ENCODE measurements at regions not wholly inside any gene's neighbourhood (a gene's known extent, or its start where the extent isn't known, plus 50 kb on each side); places are given as distances from the start of the nearest gene placed in this dataset.

DNA sequence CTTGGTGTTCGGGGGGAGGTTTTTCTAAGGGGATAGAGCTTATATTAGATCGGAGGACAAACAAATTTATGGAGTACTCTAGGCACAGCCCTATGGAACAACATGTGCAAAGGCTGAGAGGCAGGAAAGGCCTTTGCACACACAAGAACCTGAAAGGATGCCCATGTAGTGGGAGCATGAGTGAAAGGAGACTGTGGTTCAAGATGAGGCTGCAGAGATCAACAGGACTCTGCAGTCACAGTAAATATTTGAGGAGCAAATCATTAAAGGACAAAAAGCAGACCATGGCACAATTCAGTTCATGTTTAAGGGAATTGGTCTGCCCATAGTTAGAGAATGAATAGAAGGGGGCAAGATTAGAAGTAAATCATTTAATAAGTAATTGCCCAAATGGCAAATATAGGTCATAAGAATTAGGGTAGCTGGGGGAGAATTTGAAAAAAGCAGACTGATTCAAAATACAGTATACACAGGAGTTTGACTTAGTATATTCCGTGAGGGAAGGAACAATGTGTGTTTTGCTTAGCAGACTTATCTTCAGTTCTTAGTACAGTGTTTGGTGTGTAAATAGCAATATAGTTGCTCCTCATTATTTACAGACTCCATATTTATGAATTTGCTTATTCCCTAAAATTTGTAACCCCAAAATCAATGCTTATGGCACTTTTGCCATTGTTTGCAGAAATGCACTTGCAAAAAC is 268.1 kb downstream of the SEC16B start:
- no peaks in the 10 kb centered on the region for H4K20me1 ChIP-seq (ENCODE audit: low read length)
- CTCF ChIA-PET, result no interaction called here
- H3K9me3 ChIP-seq (ENCODE audit: low read length), result no peaks in the 10 kb centered on the region
- no peak overlapping the region for H3K4me2 ChIP-seq (ENCODE audit: low read length)
- no peak overlapping the region for H3K9ac ChIP-seq (ENCODE audit: low read length)
- no peaks in the 10 kb centered on the region for H3F3A ChIP-seq (ENCODE audit: low read length, unreplicated experiment)
- no peak overlapping the region for H2AFZ ChIP-seq (ENCODE audit: low read length)
- ATAC-seq (no peak), DNase-seq (no peak)
- H3K27me3 ChIP-seq (ENCODE audit: low read length), result no peaks in the 10 kb centered on the region
- TF ChIP-seq EZH2 (IDR thresholded peaks at IDR 0.05; ENCODE audit: low read length, unreplicated experiment), result no peak
- TF ChIP-seq, protein P1, sequence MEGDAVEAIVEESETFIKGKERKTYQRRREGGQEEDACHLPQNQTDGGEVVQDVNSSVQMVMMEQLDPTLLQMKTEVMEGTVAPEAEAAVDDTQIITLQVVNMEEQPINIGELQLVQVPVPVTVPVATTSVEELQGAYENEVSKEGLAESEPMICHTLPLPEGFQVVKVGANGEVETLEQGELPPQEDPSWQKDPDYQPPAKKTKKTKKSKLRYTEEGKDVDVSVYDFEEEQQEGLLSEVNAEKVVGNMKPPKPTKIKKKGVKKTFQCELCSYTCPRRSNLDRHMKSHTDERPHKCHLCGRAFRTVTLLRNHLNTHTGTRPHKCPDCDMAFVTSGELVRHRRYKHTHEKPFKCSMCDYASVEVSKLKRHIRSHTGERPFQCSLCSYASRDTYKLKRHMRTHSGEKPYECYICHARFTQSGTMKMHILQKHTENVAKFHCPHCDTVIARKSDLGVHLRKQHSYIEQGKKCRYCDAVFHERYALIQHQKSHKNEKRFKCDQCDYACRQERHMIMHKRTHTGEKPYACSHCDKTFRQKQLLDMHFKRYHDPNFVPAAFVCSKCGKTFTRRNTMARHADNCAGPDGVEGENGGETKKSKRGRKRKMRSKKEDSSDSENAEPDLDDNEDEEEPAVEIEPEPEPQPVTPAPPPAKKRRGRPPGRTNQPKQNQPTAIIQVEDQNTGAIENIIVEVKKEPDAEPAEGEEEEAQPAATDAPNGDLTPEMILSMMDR (conservative IDR thresholded peaks at IDR 0.05; ENCODE audit: low read depth, low read length), result no peak
- TF ChIP-seq EZH2phosphoT487 (IDR thresholded peaks at IDR 0.05; ENCODE audit: borderline replicate concordance, low read length), result no peak
- no peak overlapping the region for H3K4me3 ChIP-seq (ENCODE audit: low read length)
- H3K27ac ChIP-seq (ENCODE audit: low read length), result no peak overlapping the region
- no TSS peak for BruUV-seq (replicated peaks)
- no peaks in the 10 kb centered on the region for H3K4me1 ChIP-seq (ENCODE audit: insufficient read depth, low read length)
- intact Hi-C loops (cut with micrococcal nuclease), result no loop called here
- H3K36me3 ChIP-seq (ENCODE audit: low read depth, low read length), result no peaks in the 10 kb centered on the region
- no peaks in the 10 kb centered on the region for H3K79me2 ChIP-seq (ENCODE audit: low read length)
- POLR2A ChIA-PET (ENCODE audit: unreplicated experiment), result no interaction called here
- H3K9me2 ChIP-seq (replicated peaks; ENCODE audit: low read length), result no peaks in the 10 kb centered on the region

DNA sequence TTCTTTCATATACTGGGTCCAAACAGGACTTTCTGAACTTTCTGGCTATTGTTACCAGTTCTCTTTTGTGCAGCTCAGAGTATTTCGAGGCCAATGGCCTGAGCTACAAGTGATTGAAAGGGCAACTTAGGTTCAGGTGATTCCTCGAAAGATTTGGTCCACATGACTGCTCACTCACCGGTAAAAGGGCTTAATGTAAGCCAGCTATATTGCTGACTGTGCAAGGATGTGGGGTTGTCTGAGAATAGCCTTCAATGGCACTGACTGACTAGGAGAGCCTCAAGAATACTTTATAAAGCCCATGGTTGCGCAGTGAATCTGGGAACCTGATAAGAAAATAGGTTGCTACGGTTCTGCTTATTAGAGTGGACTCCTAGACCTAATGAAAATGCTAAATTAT is 269.0 kb downstream of the SEC16B start:
- no peaks in the 10 kb centered on the region for H3K36me3 ChIP-seq (ENCODE audit: low read depth, low read length)
- H3K9ac ChIP-seq (ENCODE audit: low read length), result no peak overlapping the region
- TF ChIP-seq EZH2 (IDR thresholded peaks at IDR 0.05; ENCODE audit: low read length, unreplicated experiment) (no peak), EZH2phosphoT487 (IDR thresholded peaks at IDR 0.05; ENCODE audit: borderline replicate concordance, low read length) (no peak)
- TF ChIP-seq, protein P1 (conservative IDR thresholded peaks at IDR 0.05; ENCODE audit: low read depth, low read length), result no peak
- H3K27me3 ChIP-seq (ENCODE audit: low read length), result no peaks in the 10 kb centered on the region
- no peak overlapping the region for H3K27ac ChIP-seq (ENCODE audit: low read length)
- DNase-seq (no peak), ATAC-seq (no peak)
- no peak overlapping the region for H3K4me3 ChIP-seq (ENCODE audit: low read length)
- H4K20me1 ChIP-seq (ENCODE audit: low read length), result no peaks in the 10 kb centered on the region
- no peaks in the 10 kb centered on the region for H3F3A ChIP-seq (ENCODE audit: low read length, unreplicated experiment)
- no peaks in the 10 kb centered on the region for H3K9me3 ChIP-seq (ENCODE audit: low read length)
- no peaks in the 10 kb centered on the region for H3K79me2 ChIP-seq (ENCODE audit: low read length)
- no TSS peak for BruUV-seq (replicated peaks)
- H3K4me2 ChIP-seq (ENCODE audit: low read length), result no peak overlapping the region
- CTCF ChIA-PET, result no interaction called here
- POLR2A ChIA-PET (ENCODE audit: unreplicated experiment), result no interaction called here
- H3K4me1 ChIP-seq (ENCODE audit: insufficient read depth, low read length), result no peaks in the 10 kb centered on the region
- intact Hi-C loops (cut with micrococcal nuclease), result no loop called here
- no peaks in the 10 kb centered on the region for H3K9me2 ChIP-seq (replicated peaks; ENCODE audit: low read length)
- H2AFZ ChIP-seq (ENCODE audit: low read length), result no peak overlapping the region

DNA sequence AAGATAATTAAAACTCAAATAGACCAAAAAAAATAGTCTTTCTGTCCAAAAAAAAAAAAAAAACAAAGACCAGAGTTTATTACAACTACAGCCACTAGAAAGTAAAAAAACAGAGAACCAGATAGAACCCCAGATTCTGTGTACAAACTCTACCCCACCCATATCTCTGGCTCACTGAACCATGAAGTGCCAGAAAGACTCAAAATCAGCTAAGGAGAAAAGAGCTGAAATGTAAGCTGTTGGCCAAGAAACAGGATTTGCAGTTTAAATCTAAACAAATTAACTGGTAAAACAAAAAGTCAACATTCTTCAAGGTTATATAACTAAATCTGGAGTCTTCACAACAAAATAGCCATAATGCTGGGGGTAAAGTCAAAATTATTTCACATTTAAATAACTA is 278.9 kb downstream of the SEC16B start:
- Histone ChIP-seq H2AFZ (ENCODE audit: low read length) (no peak overlapping the region), H3K79me2 (ENCODE audit: low read length) (no peaks in the 10 kb centered on the region), H3K36me3 (ENCODE audit: low read depth, low read length) (no peaks in the 10 kb centered on the region), H3K9ac (ENCODE audit: low read length) (no peak overlapping the region), H3K4me1 (ENCODE audit: insufficient read depth, low read length) (no peaks in the 10 kb centered on the region), H3K27me3 (ENCODE audit: low read length) (no peaks in the 10 kb centered on the region), H3K9me3 (ENCODE audit: low read length) (no peaks in the 10 kb centered on the region), H3K4me3 (ENCODE audit: low read length) (no peak overlapping the region), H3K4me2 (ENCODE audit: low read length) (no peak overlapping the region), H3K9me2 (replicated peaks; ENCODE audit: low read length) (no peaks in the 10 kb centered on the region), H4K20me1 (ENCODE audit: low read length) (no peaks in the 10 kb centered on the region), H3K27ac (ENCODE audit: low read length) (no peak overlapping the region), H3F3A (ENCODE audit: low read length, unreplicated experiment) (no peaks in the 10 kb centered on the region)
- ATAC-seq, result no peak
- intact Hi-C loops (cut with micrococcal nuclease), result no loop called here
- ChIA-PET POLR2A (ENCODE audit: unreplicated experiment) (no interaction called here), CTCF (no interaction called here)
- BruUV-seq (replicated peaks), result no TSS peak
- DNase-seq, result no peak
- TF ChIP-seq EZH2phosphoT487 (IDR thresholded peaks at IDR 0.05; ENCODE audit: borderline replicate concordance, low read length), result no peak
- TF ChIP-seq, protein P1 (conservative IDR thresholded peaks at IDR 0.05; ENCODE audit: low read depth, low read length), result no peak
- TF ChIP-seq EZH2 (IDR thresholded peaks at IDR 0.05; ENCODE audit: low read length, unreplicated experiment), result no peak

Measured in PC-3 (cell line).